HG02981 (cell line): ENCODE measurements at regions not wholly inside any gene's neighbourhood (a gene's known extent, or its start where the extent isn't known, plus 50 kb on each side); places are given as distances from the start of the nearest gene placed in this dataset.

Experiments
- ATAC-seq: cut with Tn5 transposase; IDR thresholded peaks from one replicate; pipeline ENCODE4 v1.9.1; 2021; ENCODE audit warnings: mild to moderate bottlenecking, moderate library complexity; ENCODE audit not compliant: unreplicated experiment

DNA sequence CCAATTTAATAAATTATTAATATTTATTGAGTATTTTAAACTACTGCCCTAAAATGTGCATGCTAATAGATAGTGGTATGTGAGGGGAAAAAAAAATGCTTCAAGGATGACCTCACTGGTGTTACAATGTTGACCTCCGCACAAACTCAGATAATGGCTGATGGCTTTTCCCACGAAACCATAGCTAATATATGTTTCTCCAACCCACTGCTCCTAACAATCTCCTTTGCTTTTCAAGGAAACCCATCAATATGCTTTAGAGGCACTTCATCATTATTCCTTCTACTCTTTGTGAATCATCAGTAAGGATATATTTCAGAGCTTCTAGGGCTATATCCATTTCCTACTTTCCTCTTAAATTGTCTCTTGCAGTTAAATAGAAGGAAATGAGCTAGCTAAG lies 1752.0 kb upstream of the TENM3 start:
- no peak for ATAC-seq

DNA sequence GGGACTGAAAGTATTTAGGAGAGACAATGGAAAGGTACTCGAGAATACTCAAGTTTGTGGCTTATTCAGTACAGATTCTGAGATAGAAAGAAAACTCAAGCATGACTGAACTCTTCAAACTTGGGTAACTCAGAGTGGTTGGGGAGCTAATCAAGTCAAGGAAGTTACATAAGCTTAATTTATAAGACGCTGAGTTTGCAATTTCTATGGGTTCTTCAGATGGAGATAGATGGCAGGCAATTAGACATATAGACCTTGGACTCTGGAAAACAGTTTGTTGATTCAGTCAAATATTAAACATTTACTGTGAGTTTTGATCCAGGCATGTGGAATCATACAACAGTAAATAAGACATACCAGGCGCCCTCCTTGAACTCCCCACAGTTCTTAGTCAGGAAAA lies 1749.9 kb upstream of the TENM3 start:
- no peak for ATAC-seq

DNA sequence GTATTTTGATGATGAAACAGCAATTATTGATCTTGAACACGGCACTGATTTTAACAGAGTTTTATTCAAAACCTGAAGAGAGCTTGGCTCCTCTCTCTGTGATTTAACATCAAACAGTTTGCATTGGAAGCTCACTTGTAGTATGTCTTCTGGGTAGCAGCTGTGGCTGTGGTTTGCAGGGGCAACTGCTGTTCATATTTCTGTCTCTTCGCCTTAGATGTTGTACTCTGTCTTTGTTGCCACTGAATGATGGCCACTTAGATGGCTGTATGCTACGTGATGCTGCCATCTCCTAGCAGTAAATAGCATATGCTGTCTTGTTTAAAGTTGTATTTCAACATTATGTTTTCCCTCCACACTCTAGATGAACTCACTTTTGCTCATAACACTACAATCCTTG lies 1743.0 kb upstream of the TENM3 start:
- ATAC-seq: no peak

DNA sequence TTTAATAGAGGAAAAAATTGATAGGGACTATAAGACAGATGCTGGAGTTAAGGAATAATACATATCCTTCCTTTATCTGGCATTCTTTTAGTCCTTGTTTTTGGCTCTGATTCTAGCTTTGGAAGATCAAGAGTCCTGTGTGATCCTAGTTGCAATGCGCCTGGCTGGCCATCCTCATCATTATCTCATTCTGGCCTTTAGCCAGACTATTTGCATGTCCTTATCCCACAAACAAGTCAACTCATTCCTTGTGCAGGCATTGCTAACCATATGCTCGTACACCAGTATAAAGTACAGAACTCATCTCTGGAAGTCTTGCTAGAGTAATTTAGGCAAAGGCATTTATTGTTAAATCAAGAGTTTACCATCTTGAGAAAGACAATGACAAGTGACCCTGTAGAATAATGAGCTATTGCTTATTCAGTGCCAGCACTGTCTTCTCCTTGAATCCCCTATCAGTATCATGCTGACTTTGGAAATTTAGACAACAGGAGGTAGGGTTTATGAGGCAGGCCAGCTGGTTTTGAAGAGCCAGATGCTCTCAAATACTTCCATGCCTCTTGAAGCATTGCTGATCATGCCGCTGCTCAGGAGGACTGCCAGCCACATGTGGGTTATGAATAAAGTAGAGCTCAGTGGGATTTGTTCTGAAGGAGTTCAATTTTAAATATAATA lies 1730.3 kb upstream of the TENM3 start:
- no peak for ATAC-seq

DNA sequence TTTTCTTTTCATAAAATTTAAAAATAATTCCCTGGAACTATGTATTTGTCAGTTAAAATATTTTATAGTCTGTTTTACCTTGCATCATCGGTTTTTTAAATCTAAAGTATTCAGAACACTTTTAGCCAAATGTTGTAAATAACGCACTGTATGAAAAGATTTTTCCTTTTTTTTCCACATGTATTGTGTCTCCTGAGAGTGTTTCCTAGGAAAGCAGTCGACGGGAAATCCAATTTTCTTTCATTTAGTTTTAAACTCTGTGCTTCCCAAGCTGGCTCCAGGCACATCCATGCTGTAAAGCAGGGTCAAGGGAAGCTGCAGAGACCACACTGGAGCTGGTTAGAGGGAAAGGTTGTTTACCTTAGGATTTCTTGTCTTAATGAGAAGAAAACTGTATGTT lies 1724.3 kb upstream of the TENM3 start:
- no peak for ATAC-seq

DNA sequence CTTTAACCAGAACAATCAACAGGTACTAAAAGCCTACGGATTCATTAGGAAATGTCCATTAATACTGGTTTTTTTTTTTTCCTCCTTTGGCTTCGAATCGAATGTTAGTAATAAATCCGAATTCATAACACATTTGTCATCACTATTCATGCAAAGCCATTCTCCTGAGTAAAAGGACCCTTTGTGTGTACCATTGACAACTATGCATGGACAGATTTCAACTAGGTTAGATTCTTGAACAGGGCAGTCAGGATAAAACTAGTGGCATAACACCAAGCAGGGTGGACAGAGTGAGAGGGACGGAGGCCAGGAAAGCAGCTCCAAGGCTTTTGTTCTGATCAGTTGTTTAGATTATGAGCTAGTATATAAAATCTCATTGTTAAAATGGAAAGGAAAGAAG lies 1722.0 kb upstream of the TENM3 start:
- no peak for ATAC-seq

DNA sequence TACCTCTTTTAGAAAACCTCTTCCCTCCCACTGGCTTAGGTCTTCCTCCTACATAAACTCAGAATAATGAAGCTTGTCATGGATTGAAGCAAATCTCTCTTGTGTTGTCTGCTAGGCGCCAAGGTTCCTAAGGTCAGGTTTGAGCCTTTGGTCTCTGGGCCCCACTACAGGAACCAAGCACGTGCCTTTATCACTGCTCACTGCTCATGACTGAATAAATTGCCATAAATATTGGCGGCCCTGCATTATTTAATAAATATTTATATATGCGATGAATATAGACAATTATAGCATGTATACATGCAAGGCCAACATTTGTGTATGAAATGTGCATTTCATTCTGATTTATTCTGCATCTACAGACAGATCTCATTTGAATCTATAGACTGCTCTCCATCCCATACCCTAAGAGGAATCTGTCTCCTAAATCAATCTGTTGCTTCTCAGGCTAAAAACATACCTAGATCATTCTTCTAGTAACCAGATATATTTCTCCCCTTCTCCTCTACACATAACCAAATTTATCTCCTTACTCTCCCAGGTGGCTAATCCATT lies 1717.6 kb upstream of the TENM3 start:
- no peak for ATAC-seq

DNA sequence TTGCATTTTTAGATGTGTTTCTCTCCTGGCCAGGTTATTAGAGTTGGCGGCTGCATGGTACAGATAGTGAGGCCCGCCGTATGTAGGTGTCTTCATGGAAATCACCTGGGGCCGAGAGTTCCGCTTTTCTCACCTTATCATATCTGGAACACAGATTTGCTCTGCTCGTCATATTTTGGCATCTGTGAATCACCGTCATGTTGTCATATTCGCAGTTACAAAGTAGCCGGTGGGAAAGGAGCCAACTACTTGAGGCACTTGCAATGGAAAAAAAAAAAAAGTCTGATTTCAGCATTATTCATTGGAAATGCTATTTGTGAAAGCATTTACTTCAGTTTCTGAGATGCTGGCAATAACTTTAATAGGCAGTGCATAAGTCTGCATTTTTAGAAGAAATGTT lies 1715.2 kb upstream of the TENM3 start:
- ATAC-seq: no peak

DNA sequence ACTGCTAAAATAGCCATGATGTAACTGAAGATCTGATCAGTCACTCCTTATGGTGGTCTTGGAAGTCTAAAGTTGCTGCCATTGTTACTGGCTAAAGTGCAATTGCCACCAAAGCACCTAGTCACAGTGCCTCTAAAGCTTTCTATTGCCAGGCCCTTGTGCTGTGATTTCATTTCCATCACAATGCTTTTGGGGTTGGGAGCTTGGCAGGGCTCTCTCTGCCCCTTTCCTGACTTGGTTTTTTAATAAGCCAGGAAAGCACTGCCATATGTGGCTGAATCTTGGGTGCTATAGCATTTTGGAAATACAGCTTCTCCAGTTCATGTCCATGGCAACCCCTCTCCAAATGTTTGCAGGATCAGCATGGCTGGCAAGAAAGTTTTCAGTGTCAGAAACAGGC lies 1712.4 kb upstream of the TENM3 start:
- no peak for ATAC-seq

DNA sequence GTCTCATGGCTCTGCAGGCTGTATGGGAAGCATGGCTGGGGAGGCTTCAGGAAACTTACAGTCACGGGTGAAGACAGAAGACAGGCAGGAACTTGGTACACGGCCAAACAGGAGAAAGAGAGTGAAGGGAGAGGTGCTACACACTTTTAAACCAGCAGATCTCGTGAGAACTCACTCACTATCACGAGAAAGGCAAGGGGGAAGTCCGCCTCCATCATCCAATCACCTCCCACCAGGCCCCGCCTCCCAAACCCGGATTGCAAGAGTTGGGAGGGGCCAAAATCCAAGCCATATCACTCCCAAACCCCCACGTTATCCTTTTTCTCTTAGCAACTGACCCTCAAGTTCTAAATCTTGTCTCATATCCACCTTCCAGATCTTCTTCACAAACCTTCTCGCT lies 1710.5 kb upstream of the TENM3 start:
- no peak for ATAC-seq

DNA sequence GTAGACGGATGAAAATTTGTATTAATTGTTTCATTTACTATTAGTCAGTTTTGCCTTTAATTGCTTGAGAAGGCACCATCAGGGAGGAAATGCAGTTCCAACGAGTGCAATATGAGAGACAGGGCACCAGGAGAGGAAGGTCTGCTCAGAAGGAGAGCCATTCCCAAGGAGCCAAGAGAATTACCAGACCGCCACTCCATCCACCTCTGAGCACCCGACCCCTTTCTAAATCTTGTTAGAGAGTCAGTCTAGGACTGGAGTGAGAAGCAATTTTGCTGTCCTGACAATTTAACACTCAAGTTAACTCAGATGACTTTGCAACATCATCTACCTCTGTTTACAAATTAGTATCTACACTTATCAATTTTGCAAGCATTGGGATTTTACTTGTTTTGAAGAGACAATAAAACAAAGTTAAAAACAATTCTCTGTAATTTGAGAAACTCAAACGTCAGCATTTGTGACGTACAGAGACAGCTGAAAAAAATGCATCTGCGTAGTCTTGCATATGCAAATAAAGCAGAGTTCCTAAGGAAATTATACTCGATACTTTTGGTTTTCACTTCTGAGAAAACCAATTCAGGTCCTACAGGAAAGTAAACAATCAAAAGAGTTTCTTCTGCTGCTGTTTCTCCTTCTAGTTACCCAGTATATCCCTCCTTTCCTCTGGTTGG lies 1704.7 kb upstream of the TENM3 start:
- no peak for ATAC-seq

DNA sequence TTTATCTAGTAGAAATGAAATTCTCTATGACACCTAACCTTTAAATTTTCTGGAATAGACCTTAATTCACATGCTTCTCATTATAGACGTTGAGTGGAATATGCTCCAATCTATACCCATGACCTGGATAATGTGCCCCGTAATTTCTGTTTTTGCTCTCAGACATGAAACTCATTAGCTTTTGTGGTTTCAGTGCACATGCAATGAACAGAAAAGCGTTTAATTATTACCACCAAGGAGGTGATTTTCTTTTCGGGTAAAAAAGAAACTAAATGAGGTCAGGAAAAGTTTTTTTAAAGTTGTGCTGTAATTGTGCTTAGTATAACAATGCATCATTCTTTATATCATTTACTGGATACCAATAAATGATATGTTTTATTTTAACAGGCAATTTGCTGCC lies 1703.9 kb upstream of the TENM3 start:
- ATAC-seq: peak; percentile 86

DNA sequence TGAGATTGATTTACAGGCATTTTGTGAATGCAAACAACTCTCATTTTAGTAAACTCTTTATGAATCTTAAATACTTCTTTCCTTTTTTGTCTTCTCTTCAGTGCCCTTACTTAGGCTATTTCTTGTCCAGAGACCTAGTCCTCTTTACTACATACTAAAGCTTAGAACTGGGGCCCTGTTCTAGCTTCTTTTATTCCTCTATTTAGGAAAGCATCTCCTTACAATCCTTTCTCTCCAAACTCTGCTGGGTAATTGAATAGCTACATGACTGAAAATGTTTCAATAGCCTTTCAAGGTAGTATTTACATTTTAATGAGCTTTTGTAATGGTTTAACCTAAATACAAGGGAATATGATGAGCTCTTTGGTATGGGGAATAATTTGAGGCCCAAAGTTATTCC lies 1701.5 kb upstream of the TENM3 start:
- ATAC-seq: no peak

DNA sequence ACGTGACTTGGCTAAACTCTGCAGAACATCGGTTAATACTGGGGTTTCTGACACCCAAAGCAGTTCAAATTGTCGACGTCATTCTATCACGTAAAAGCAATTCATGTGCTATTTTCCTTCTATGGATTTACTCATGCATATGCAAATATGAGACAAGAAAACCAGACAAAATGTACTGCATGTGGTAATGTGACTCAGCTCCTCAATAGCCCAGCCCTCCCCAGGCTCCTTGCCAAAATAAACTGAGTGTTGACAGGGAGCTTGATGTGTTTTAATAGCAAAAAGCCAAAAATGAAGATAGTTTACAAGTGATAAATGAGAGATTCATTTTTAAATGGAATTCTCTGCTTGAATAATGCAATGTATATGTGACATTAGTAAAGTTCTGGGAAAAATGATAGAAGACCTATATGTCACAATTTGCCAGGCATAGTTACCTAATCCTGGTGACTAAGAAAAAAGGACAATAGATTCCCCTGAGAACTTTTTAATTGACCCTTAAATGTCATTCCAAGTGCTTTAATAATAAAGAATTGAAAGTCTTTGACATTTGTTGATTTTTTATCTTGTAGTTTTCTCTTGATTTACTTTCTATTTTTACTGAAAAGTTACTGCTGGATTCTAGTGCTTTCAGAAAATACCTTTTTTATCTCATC lies 1700.6 kb upstream of the TENM3 start:
- no peak for ATAC-seq

DNA sequence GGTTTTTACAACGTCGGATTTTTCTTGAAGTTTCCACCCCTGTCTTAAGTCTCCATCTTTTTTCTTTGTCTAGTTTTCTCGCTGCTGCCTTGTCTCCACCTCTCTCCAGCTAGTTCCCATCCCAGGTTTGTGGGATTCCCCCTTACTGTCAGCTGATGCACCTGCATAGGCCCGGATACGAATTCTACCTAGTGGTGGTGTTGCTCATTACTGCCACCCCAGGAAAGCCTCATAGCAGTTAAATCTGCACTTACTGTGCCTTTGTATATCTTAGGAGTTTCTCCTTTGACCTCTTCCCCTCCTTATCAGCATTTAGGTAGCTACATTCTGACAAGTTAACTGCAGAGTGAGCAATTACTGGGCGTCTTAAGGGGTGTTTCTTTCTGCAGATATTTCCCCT lies 1693.1 kb upstream of the TENM3 start:
- ATAC-seq: no peak

DNA sequence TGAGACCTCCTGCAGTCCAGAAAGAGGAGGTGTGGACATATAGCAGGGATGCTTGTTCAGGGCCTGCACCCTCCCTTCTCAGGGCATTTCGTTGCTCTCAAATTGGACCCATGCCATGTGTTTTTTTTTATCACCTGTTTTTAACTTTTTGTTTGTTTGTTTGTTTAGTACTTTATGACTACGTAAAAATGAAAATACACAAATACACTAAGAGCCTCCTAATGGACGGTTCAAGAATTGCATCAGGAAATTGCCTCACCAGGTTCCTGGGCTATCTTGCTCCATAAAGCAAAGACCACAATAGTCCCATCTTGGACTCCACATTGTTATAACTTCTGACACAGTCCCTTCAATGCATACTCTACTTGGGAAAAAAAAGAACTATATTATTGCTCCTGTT lies 1685.9 kb upstream of the TENM3 start:
- ATAC-seq: no peak

DNA sequence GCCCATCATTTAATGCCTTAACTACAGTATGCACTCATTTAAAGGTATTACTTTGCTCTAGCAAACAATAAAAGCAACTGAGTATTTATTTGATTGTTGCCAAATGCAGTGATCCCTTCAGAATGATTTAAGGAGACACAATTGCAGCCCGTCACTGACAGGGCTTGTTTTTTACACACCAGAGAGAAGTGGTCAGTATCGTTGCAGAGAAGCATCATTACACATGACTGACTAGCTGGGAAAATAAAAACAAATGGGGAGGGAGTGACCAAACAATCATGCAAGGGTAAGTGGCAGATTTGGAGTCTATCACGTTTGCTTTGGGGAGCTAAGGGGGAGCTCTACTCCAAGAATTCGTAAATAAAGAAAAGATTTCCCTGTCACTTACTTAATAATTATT lies 1685.3 kb upstream of the TENM3 start:
- no peak for ATAC-seq

DNA sequence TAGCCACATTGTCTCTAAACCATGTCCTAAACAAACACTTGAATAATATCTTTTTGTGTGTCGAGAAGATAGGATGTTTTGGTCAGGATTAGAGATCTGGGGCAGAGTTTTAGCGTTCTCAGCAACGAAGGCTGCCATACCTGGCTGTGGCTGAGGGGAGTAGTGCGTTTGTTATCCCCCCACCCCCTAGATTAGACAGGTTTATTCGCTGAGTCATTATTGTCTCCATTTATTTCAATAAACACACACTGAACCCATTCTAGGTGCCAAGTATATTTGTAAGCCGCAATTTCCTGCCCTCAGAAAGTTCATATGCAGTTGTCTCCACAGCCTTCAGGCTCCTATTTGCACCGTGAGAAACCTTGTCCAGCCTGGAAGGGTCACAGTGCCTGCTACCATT lies 1684.8 kb upstream of the TENM3 start:
- no peak for ATAC-seq

DNA sequence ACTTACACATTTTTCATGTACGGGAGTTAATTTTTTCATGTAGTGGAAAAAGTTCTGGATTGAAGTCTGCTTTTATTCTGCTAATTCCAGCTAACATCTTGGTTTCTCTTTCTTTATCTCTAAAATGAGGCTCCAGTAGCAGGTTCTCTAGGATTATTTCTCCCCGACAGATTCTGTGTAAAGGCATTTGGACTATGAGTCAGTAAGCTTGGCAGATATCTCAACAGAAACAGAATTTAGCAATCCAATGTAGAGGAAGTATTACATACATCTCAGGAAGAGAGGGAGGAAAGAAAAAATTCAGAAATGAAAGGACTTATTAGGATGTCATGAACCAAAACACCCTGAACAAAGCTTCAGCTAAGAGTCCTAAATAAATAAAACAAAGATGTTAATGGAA lies 1682.3 kb upstream of the TENM3 start:
- no peak for ATAC-seq

DNA sequence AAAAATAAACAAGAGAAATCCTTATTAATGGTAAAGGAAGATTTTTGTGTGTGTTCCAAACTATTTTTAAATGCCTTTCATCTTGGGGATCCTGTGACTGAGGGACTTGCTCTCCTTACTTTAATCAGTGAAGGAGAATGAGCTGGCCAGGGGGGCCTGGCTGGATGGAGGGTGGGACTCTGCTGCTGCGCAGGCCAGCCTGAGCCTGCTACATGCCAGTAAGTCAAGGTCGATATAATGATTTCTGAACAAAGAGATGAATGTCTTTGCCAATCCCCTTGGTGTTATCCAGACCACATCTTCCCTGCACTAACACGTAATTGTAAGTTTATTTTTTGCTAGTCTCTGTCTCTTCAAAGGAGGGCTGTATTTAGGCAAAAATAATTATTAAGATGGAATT lies 1679.2 kb upstream of the TENM3 start:
- no peak for ATAC-seq

DNA sequence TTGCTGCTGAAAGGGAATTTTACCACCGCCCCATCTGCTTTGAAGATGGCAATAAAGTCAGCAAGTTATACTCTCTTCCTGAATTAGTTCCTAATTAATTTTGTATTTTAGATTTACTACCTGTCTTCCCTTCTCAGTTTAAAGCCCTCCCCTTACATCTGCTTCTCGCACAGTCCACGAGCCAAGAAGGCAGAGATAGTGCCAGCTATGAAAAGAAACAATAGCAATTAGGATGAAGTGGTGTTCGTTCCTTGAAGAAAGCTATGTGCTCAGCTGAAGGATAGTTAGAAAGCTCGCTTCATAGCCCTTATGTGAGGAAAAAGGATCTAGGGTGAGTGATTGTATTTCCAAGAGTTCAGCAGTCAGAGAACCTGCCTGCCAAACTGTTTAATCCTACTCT lies 1678.8 kb upstream of the TENM3 start:
- no peak for ATAC-seq

DNA sequence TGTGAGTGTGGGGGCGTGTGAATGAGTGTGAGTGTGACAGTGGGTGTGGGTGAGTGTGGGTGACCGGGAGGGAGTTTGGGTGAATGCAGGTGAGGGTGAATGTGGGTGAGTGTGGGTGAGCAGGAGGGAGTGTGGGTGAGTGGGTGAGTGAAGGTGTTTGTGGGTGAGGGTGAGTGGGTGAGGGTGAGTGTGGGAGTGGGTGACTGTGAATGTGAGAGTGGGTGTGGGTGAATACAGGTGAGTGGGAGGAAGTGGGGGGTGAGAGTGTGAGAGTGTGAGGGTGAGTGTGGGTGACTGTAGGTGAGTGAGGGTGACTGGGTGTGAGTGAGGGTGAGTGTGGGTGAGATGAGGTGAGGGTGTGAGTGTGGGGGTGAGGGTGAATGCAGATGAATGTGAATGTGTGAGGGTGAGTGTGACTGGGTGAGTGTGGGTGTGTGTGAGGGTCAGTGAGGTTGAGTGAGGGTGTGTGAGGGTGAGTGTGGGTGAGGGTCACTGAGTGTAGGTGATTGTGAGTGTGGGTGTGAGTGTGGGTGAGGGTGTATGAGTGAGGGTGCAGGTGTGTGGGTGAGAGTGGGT lies 1677.3 kb upstream of the TENM3 start:
- no peak for ATAC-seq
